GM06990 (cell line): ENCODE measurements at regions not wholly inside any gene's neighbourhood (a gene's known extent, or its start where the extent isn't known, plus 50 kb on each side); places are given as distances from the start of the nearest gene placed in this dataset.

ENCODE experiments used
- DNase-seq: peaks from one replicate; pipeline ENCODE4 v3.0.0-alpha.2; 2011; ENCODE audit not compliant: insufficient read length; ENCODE audit errors: extremely low read depth
- H3K27me3 ChIP-seq: replicated peaks from 2 replicates; pipeline ENCODE4 v1.6.0; 2011; ENCODE audit warnings: low read length; ENCODE audit not compliant: control insufficient read depth, insufficient read depth
- H3K36me3 ChIP-seq: 2 replicates; pipeline ENCODE4 v1.5.1; 2011; ENCODE audit warnings: low read length; ENCODE audit not compliant: control insufficient read depth, insufficient read depth
- H3K4me3 ChIP-seq: replicated peaks from 2 replicates; pipeline ENCODE4 v1.5.1; 2011; ENCODE audit warnings: low read depth, mild to moderate bottlenecking, control low read depth, low read length
- TF ChIP-seq, protein P1 (sequence below): IDR thresholded peaks from 2 replicates; pipeline ENCODE4 v1.5.1; 2011; ENCODE audit warnings: low read length, control low read depth, mild to moderate bottlenecking, inconsistent platforms; ENCODE audit not compliant: insufficient read depth, poor library complexity, severe bottlenecking

DNA sequence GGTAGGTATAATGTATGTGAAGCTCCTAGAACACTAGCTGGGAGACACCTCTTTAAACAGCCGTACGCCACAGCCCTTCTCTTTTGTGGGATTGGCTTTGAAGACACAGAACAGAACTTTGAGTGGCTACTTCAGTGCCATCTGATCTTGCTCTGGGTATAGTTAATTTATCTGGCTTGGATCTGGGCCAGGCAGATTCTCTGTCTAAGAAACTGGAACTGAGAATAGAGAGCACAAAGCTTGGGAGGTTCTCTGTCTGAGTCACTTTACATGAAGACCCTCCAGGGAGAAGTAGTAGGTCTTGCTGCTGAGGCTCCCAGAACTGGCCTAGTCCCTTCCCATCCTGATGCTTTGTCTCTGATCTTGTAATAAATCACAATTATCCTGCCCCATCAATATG, 721.0 kb upstream of the KIF2B start:
- no peak for DNase-seq
- H3K4me3 ChIP-seq = no peak overlapping the region
- TF ChIP-seq, protein P1, sequence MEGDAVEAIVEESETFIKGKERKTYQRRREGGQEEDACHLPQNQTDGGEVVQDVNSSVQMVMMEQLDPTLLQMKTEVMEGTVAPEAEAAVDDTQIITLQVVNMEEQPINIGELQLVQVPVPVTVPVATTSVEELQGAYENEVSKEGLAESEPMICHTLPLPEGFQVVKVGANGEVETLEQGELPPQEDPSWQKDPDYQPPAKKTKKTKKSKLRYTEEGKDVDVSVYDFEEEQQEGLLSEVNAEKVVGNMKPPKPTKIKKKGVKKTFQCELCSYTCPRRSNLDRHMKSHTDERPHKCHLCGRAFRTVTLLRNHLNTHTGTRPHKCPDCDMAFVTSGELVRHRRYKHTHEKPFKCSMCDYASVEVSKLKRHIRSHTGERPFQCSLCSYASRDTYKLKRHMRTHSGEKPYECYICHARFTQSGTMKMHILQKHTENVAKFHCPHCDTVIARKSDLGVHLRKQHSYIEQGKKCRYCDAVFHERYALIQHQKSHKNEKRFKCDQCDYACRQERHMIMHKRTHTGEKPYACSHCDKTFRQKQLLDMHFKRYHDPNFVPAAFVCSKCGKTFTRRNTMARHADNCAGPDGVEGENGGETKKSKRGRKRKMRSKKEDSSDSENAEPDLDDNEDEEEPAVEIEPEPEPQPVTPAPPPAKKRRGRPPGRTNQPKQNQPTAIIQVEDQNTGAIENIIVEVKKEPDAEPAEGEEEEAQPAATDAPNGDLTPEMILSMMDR = no peak
- H3K36me3 ChIP-seq = no peaks in the 10 kb centered on the region
- H3K27me3 ChIP-seq = no peaks in the 10 kb centered on the region

DNA sequence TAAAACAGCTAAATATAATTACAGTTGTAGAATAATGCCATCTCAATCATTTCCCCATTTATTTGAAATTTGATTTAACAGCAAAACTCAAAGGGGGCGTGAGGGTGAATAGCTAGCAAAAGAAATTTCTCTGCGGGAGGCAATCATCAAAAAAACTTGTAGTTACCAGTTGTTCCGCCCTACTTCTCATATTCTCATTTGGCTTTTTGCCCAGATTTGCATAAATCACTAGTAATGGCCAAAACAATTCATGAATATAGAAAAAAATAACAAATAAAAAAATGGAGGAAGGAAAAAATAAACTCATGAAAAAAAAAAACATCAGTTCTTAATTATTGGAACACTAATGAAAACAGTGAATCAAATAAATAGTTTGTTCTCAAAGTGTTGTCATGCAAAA, 722.6 kb upstream of the KIF2B start:
- TF ChIP-seq, protein P1 = no peak
- no peak for DNase-seq
- Histone ChIP-seq H3K27me3 (no peaks in the 10 kb centered on the region), H3K36me3 (no peaks in the 10 kb centered on the region), H3K4me3 (no peak overlapping the region)

DNA sequence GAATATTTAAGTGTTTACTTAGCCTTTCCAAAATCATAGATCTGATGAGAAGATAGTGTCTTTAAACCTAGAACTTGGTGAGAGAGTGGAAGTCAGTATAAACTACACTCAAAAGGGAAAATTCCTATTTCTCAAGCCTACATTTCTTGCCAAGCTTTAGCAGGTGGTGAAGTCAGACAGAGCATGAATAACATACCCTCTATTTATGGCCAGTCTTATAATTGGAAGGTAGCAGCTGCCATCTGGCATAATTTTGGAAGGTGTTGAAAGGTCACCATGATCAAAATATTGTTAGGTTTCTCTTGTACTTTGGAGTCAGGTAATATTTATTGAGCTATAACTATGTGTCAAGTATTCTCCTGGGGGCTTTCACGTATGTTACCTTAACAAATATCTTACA, 729.3 kb upstream of the KIF2B start:
- Histone ChIP-seq H3K27me3 (no peaks in the 10 kb centered on the region), H3K4me3 (no peak overlapping the region), H3K36me3 (no peaks in the 10 kb centered on the region)
- DNase-seq = no peak
- TF ChIP-seq, protein P1 = no peak

DNA sequence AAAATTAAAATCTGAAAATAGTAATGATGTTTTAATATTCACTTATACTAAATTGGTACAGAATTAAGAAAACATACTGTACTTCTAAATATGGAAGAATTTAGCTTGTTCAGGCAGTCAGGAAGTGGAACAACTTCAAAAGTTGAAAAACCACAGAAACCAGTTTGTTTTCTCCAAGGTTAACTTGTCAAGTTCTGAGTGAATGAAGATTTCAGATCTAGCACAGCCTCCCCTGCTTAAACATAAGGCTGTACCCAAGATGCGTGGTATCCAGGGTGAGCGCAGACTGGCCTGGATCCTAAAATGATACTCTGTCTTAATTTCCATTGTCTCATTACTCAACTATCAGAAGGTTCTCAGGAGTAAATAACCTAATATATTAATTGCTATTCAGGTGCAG, 730.7 kb upstream of the KIF2B start:
- no peaks in the 10 kb centered on the region for H3K27me3 ChIP-seq
- TF ChIP-seq, protein P1 = no peak
- no peak overlapping the region for H3K4me3 ChIP-seq
- no peaks in the 10 kb centered on the region for H3K36me3 ChIP-seq
- no peak for DNase-seq

DNA sequence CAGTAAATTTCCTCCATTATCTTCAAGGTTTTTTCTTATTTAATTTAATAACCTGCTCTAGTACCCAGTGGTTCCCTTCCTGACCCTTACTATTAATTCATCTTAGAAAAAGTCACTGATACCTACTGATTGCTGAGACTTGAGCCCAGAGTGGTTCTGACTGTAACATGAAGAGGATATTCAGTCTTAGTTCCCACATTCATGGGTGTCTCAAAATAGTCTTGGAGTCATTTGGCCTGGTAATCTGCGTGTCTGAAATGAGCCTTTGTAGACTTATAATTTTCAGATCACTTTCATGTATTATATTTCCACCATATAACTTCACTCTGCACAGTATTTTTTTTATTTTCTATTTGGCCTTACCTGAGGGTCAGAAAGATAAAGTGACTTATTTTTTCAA, 732.0 kb upstream of the KIF2B start:
- H3K4me3 ChIP-seq = no peak overlapping the region
- no peak for DNase-seq
- TF ChIP-seq, protein P1 = no peak
- H3K27me3 ChIP-seq = no peaks in the 10 kb centered on the region
- H3K36me3 ChIP-seq = no peaks in the 10 kb centered on the region

DNA sequence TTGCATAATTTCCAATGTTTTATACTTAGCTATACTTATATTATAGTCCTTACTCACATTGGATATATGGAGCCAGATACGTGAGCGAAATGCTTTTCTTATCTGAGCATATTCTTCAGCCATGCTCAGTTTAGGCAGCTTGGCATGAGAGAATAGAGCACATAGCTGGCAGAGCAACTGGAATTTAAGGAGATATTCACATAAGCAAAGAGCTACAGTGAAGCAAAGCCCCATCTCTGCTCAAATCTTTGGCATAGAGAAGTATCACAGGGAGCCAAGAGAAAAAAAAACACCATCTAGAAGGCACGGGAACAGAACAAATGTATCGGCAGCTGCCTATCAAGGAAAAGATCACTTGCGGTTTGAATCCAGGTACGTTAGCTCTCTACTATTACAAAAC, 734.2 kb upstream of the KIF2B start:
- no peaks in the 10 kb centered on the region for H3K36me3 ChIP-seq
- TF ChIP-seq, protein P1 = no peak
- DNase-seq = no peak
- H3K4me3 ChIP-seq = no peak overlapping the region
- H3K27me3 ChIP-seq = no peaks in the 10 kb centered on the region
